ENCODE measurements at regions not wholly inside any gene's neighbourhood (a gene's known extent, or its start where the extent isn't known, plus 50 kb on each side); places are given as distances from the start of the nearest gene placed in this dataset.

DNA sequence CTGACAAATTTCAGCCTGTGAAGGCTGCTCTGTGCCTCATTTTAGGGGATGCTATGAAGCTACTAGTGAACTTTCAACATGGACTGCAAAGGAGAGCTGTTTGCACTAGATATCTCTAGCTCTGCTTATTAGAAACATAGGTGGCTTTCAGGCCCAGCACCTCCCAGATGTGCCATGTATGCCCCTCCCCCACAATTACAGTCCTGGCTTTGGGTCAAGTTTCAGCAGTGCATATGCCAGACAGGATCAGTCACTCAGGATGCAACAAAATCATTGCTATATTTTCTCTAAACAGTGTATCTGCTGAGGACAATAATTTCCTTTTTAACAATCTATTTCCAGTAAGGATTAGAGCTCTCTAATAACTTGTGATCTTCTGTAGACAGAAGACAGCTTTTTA is 178.8 kb upstream of the STAC start:
- peak; percentile 14 for DNase-seq

- no peak for DNase-seq
These were observed 173.2 kb upstream of the STAC start for GRCh38 chr3:36206956-36207580.

- DNase-seq = no peak
These were observed 169.3 kb upstream of the STAC start for GRCh38 chr3:36210840-36211651.

- no peak for DNase-seq
These were observed 168.7 kb upstream of the STAC start for GRCh38 chr3:36211652-36211999.

GRCh38 chr3:36212251-36212650 is 168.1 kb upstream of the STAC start:
- DNase-seq = no peak

DNA sequence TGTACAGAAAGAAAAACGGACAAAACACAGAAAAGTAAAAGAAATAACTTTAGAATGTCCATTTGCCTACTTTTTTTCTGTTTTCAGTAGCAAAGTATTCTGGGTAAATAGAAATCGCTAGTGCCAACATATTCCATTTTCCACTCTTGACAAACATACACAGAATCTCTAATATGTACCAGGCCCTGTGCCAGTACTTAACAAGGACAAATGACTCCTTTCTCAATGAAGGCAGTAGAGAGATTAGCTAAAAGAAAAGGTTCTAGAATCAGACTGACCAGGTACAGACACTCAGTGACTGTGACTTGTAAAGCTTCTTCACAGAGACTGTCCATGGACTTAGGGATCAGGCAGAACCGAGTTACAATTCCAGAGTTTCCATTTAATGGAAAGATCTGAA is 165.8 kb upstream of the STAC start:
- peak; percentile 9 for DNase-seq

GRCh38 chr3:36215241-36215640 is 165.1 kb upstream of the STAC start:
- DNase-seq = peak; percentile 74

DNA sequence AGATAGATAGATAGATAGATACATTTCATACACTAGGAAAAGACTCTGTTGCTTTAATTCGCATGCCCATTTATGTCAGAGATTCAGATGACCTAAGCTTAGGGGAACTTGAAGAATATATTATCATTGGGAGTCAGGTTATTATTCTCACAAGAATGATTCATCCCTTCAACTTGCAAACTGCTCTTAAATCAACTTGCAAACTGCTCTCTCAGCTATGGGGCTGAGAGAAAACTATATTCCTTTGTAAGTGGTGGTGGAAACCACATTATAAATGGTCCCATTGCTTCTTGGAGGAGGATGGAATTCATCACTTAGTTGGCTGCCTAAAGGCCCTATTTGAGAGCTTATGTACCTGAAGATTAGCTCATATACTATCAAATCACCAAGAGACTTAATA is 160.9 kb upstream of the STAC start:
- DNase-seq = no peak

GRCh38 chr3:36220173-36220572 is 160.1 kb upstream of the STAC start:
- DNase-seq = no peak

DNA sequence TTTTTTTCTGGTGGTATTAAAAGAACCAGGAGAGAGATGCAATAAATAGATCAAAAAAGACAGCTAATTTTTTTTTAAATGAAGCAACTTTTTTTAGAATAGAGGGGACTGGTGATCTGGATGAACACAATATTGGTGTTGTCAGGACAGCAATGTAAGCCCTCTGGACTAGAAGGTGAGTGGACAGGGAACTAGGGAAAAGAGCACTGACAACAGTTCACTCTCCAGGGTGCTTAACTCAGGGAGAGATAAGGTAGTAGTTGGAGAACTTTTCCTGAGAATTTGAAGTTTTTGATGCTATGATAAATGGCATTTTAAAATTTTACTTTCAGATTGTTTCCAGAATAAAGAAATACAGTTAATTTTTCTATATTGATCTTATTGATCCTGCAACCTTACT is 158.3 kb upstream of the STAC start:
- DNase-seq = no peak

DNA sequence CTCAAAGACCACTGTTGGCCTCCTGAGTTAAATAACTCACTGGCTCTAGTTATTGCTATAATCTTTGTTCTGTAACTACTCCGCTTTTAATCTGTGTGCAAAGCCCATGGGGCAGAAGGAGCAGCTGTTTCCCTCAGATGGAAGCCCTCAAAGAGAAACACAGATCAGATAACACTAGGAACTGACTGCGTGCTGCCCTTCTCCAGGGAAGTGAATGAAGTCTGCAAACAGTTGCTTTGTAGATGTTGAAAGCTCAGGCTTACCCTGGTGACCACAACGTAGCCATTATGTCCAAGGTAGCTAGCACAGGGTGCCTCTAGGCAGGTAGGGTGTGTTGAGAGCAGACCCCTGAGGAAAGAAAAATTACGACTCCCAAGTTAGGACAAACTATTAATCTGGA is 152.3 kb upstream of the STAC start:
- DNase-seq = peak; percentile 86

DNA sequence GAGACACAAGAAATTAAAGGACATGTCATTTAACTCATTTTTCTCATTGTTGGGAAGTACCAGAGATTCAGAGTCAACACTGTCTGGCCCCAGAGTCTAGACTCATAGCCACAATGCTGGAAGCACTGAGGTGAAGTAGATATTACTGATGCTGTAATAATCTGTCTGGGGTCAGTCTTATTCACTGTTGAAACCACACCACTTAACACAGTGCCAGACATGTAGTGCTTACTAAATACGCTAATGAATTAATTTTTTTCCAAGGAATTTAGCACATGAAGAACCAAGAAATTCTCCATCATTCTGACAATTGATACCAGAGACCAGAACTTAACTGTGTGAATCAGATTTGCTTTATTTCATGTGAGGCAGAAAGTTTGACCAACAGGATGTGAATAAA is 150.8 kb upstream of the STAC start:
- no peak for DNase-seq

GRCh38 chr3:36232797-36233489 is 147.4 kb upstream of the STAC start:
- no peak for DNase-seq

DNA sequence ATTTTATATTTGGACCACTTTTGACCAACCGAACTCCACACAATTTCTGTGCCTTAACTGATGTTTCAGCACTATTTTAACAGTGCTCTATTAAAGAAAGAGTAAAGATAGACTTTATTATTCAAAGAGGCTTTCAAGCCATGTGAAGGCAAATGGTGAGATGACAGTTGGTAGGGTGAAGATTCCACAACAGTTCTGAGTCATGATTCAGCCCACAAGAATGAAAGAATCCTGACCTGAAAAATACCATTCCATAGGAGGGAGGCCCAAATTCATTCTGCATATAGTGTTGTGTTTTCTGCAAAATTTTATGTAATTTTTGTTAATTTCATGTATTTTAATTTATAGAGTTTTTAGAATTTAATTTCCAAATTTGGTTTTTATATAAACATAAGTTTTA is 135.6 kb upstream of the STAC start:
- no peak for DNase-seq

DNA sequence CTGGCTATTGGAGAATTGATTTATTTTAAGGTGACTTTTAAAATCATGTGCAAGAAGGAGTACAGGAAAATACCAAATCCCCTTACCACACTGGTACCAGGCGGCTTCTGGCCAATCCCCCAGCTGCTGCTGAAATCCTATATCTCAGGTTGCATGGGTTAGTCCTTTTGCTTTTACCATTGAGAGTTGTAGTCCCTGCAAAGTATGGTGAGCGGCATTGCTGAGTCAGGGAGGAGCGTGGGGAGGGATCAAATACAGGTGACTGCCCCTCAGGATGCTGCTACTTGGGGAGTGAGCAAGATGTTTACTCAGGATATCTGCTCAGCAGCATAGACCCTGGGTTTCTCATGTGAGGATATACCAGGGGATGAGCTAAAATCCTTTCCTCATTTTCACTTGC is 131.9 kb upstream of the STAC start:
- no peak for DNase-seq

DNA sequence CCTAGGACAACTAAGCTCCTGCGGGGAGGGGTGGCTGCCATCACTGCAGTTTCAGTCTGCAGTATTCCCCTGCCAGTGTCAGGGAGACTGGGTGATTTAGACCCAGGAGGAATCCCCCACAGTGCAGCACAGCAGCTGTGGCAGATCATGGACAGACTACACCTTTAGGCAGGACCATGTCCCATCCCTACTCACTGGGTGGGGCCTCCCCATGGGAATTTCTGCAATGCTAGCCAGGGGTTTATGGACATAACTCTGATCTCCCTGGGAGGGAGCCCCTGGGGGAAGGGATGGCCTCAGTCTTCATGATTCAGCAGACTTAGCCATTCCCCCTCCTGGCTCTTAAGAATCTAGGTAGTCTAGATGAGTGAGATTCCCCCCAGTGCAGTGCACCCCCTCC is 130.1 kb upstream of the STAC start:
- no peak for DNase-seq

GRCh38 chr3:36257158-36257852 is 123.0 kb upstream of the STAC start:
- DNase-seq = no peak

GRCh38 chr3:36258421-36258820 is 121.9 kb upstream of the STAC start:
- no peak for DNase-seq

- DNase-seq = no peak
These were observed 120.7 kb upstream of the STAC start for GRCh38 chr3:36259580-36259979.

DNA sequence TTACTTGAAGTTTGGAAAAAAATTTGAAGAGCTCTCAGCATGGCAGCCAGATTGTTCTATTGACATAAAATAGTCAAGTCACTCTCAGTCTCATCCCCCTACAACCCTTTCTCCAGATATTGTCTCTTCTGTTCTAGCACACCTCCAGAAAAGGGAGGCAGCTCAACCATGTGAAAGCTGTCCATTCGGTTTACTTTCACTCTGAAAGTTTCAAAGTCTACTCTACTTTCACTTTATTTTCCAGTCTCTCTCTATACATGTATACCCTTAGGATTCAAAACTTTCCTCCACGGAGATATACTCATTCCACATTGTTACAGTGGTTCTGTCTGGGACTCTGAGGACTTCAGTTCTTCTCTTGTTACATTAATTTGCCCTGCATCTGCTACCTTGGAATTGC is 111.0 kb upstream of the STAC start:
- no peak for DNase-seq

DNA sequence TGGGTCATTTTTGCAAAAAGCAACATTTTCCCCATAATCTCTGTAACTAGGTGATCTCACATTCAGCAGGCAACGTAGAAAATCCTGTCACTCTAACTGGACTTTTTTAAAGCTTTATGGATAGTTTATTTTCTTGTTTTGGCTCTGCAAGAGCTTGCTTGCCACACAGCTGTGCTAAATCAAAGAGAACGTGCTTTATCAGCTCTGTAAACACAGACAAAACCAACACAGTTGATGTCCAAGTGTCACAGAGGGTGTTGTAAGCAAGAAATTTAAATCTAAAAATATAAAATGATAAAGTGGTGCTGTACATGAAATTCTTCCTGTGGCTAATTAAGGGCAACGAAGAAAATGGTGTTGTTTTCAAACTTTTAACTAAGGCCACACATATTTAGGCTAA is 97.5 kb upstream of the STAC start:
- no peak for DNase-seq

- DNase-seq = no peak
These were observed 85.0 kb upstream of the STAC start for GRCh38 chr3:36295296-36295695.

DNA sequence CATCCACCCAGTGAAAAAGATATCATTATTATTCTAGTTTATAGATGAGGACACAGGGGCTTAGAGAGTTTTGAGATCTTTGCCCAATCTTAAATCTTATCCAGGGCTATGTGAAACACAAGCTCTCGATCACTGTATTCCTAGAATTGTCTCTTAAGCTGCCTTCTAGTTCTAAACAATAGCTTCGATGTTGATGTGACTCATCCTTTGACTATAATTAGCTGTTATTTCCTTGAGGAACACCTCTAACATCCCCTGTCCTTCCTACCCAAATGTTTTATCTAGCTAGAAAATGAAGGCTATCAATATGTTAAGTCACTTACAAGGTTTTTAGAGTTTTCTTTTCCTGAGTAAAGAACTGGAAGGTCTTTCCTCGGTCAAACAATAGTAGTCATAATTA is 83.1 kb upstream of the STAC start:
- DNase-seq = no peak

DNA sequence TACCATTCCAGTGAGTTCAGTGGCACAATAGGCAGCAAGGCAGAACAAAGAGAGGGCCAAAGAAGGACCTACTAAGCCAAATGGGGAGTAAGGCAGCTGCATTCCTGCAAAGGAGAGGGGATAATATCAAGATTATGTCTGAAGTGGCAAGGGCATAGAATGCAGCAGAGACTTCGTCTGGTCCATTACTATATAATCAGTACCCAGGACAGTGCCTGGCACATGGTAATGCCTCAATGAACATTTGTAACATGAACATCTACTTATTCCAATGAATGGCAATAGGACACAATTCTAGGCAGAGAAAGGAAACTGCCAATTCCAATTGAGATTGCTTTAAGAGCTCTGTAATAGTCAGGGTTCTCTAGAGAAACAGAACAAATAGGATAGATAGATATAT is 82.1 kb upstream of the STAC start:
- no peak for DNase-seq

Measured in NCI-H524 treated with DMSO at 0.1 percent for 48 hours (cell line).